ELR (cell line): ENCODE measurements at regions not wholly inside any gene's neighbourhood (a gene's known extent, or its start where the extent isn't known, plus 50 kb on each side); places are given as distances from the start of the nearest gene placed in this dataset.

Experiments used
- DNase-seq: peaks from one replicate; pipeline ENCODE4 v3.0.0-alpha.2; 2015; ENCODE audit warnings: low read depth

DNA sequence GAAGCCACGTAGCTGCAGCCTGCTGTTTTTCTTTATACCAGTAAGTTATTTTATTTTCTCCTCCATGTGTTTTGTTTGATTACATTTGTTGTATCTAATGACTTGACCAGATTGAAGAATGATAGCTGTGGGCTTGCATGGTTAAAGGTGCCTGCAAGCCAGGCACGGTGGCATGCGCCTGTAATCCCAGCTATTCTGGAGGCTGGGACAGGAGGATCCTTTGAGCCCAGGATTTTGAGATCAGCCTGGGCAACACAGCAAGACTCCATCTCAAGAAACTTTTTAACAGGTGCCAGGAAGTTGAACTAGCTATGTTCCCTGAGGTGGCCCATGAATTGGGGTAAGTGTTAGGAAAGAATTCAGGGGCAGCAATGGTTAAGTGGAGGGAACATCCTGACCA lies 179.4 kb downstream of the IRS1 start:
- DNase-seq: no peak

DNA sequence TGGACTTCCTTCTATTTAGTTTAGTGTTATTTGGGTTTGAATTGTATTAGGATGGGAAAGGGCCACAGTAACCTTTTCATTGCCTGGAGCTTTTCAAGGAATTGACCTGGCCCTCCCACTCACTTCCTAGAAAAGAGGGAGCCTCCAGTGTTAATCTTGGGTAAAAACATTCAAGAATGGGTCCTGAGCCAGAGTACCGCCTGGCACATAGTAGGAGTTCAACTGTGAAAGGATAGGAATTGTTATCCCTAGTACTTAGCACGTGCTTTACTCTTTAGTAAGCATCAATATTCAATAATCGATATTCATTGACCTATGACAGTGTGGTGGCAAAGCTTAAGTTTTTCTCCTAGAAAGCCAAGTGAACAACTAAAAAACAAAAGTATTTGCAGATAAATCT lies 179.9 kb downstream of the IRS1 start:
- DNase-seq: no peak

DNA sequence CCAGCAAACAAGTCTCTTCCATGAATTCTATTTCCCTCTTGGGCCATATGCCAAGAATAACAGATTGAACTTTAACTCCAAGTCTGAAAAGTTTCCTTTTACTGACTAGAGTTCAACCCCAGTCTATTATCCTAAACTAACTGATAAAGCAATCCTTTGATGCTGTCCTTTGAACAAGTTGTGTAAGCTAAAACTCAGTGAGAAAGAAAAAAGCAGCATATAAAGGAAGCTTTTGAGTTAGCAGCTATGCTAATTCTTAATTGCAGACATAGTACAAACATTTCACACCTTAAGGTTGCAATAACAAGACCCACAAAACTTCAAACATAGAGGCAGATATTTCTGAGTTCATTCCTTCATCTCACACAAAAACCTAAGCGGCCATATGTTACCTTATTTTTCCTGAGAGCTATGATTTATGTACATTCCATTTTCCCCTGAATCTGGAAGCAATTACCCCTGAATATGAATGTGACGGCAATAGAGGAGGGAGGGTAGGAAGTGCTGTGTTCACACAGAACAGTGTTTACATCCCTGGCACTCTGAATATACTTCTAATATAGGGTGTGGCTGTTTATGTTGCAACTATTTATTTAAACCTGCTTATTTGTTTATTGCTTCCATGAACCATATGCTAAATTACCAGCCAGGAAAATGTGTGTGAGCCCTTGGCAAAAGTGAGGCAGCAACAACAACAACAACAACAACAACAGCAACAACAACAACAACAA lies 180.6 kb downstream of the IRS1 start:
- DNase-seq: no peak

DNA sequence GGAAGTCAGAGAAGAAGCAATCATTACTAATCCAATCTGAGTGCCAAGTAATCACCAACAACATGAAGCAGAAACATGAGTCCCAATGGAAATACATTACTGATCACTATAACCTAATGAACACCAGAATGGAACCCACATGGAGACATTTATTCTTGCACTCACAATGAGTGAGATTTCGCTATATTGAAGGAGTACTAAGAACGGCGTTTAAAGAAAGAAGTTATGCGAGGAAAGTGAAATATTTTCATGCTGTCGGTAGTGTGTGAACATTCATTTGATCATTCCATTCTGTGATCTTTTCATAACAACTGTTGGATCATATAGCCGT lies 181.1 kb downstream of the IRS1 start:
- no peak for DNase-seq

DNA sequence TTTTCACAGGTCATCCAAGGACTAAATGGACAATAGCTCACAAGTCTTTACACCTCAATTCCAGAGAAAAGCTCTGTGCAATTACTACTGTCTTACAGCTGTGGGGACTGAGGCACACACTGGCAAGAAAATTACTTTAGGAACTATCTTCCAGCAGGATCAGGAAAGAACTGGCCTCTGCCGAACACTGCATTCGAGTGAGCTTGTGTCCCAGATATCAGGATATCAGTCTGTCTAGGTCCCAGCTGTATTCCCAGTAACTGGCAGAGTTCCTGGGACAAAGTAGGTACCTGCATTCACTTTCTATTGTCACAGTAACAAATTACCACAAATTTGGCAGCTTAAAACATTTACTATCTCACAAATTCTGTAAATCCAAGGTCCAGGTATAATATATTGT lies 183.7 kb downstream of the IRS1 start:
- no peak for DNase-seq

DNA sequence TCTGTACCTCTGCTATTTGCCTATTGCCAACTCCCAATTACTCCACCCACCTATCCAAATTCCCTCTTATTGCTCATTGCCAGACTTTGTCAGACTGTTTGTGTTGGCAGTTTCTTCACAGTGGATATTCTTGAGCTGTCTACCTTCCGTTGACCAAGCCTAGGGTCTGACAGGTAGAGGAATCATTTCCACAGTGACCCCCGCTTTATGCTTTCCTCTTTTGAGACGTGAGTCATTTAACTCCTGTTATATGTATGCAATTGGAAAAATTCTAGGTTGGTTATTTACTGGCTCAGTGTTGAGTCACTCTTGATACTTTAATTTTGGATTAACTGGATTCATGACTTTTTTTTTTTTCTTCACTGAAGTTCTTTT lies 187.7 kb downstream of the IRS1 start:
- peak; percentile 91 for DNase-seq

DNA sequence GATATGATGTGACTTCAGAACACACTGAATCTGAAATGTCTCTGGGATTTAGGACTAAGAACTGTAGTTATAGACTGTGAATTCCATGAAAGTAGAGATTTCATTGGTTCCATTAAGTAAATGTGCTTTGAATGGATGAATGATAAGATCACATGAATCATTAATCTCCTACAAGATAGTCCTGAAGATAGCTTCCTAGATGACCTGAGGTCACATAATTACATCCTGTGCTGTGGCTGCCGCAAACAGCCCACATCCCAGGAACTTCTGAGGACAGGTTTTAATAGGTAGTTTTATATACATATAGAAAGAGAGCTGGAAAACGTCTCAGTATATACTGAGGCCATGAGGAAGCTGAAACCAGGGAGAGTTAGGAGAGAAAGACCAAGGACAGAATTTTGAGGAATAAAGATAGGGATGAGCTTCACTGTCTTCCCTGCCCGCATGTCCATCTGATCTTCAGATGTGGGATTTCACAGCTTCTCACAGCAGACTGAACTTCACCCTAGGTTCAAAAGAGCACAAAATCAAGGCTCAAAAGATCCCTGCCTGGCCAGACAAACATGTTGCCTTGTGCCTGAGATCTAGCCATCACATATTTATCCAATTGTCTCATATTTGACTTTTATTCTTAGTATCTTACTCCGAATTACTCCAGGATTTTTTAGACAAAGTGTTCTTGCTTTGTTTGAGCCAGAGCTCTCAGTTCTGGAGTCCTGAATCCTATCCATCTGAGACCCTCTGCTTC lies 188.2 kb downstream of the IRS1 start:
- peak; percentile 37 for DNase-seq

DNA sequence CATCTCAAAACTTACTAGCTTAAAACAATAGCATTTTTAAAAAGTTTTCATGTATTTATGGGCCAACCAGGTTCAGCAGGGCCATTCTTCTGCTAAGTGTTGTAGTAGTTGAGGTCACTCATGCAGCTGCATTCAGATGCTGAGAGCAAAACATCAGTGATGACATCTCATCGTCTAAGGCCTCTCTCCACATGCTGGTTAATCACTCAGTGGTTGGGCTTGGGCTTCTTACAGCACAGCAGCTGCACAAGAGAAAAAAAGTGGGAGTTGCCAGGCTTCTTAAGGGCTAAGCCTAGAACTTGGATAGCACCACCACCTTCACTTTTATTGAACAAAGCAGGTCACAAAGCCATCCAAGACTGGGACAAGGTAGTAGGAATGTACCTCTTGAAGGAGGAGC lies 190.3 kb downstream of the IRS1 start:
- peak; percentile 49 for DNase-seq

DNA sequence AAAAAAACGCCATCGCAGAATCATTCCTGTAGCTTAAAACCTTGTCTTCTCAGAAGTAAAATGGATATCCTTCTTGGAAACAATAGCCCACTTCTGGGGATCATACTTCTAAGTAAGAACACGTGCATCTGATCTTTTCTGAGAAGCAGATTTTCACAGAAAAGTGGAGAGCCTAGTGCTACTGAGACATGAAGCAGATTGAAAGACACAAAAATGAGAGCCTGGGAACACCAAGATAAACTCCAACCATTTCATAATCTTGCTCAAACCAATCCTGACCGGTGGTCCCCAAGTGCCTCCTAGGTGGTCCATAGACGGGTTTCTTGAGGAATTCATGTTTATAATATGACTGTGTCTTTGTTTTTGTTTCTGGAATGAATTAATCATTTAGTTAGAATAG lies 191.2 kb downstream of the IRS1 start:
- no peak for DNase-seq

DNA sequence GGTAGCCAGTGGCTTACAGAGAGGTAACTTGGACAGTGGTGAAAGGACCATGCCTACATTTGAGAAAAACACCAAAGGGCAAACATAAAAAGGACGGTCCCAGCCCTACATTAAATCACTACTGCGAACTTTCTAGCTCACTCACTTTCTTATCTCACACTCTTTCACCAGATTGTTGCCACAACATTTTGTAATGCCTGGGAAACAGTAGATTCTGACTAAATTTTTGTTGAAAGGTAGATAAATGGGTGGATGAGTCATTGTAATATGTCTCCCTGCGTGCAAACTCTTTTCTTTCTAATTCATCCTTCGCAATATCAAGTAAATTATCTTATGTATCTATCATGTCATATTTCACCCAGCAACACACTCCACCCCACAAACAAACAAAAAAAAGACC lies 192.2 kb downstream of the IRS1 start:
- no peak for DNase-seq

DNA sequence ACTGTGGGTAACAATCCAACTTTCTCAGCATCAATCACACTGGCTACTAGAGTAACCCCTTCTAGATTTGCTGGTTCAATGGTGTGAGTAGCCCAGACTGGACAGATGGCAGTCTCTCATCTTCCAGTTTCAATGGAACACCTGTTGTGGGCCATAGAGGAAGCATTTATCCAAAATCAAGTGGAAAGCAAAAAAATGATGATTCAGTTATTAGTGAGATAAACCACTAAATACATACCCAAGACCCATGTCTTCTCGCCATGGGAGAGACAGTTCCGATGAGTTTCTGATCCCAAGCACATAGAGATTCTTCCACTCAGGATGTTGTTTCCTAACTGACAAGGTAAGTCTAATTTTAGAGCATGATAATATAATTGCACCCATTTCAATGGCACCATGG lies 194.0 kb downstream of the IRS1 start:
- DNase-seq: no peak

DNA sequence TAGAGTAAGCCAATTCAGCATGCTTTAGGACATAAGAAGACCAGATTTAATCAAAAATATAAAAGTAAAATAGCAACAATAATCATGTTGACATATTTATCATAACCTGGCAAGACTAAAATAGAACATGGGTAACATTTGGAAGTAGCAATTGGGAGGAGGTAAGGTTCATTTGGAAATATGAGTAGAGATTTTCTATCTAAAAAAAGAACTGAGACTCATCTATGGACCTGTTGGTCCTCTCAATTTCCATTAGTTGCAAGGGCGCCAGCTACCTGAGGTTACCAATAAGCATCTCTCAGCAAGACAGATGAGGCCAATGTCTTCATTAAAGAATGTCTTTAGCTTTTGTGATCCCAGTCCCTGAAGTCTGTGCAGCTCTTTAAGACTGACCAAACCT lies 196.0 kb downstream of the IRS1 start:
- no peak for DNase-seq

DNA sequence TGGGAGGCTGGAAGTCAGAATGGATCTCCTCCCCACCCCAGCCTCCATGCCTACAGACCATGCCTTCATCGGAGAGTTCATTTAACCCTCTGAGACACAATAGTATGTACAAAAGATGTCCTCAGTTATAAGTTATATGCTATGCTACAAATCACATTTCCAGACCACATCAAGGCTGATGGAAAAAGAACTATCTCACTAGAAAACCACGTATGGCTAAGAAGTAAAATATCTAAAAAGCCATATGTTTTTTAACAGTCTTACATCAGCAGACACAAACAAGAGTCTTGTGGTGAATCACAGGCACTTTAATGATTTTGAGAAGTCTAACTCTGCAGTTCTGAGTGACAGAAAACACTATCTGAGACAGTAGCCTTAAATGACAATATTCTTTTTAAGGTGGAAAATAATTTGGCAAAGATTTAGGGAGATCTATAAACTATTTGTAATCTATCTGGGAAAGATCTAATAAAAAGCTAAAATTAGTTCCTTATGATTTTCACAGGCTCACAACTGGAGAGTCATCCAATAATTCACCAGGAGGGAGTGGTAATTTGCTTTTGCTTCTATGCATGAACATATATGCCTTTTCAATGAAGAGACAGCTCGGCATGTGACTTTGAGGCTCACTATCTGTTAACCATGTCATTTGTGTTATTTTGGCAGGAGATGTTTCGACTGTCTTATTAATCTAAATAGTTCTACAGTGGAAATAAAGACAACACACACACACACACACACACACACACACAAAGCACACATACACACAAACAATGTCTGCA lies 197.5 kb downstream of the IRS1 start:
- no peak for DNase-seq

DNA sequence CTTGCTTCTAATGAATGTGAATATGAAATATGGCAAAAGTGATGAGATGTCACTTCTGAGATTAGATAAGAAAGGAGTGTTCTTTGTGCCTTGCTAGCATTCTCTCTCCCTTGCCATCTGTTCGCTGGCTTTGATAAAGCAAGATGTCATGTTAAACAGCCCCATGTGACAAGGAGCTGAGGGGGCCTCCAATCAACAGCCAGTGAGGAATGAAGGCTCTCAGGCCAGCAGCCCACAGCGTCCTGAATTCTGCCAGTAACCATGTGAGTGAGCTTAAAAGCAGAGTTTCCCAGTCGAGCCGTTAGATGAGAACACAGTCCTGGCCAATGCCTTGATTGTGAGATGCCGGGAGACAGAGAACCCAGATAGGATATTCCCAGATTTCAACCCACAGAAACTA lies 198.8 kb downstream of the IRS1 start:
- no peak for DNase-seq

DNA sequence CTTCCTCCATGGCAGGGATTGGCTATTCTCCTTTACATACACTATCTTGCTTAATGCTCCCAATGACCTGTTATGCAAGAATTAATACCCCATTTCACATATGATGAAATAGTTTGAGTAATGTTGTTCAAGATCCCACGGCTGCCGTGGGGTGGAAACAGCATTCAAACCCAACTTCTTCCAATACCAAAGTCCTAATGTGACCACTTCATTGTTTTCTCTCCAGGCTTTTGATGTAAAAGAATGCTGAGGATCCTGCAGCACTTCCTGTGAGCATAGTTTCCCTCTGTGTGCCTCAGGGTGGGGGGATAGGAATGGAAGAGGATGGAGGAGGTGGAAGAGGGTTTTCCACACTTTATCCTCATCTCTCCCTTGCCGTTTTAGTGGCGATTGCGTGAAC lies 199.4 kb downstream of the IRS1 start:
- DNase-seq: no peak

DNA sequence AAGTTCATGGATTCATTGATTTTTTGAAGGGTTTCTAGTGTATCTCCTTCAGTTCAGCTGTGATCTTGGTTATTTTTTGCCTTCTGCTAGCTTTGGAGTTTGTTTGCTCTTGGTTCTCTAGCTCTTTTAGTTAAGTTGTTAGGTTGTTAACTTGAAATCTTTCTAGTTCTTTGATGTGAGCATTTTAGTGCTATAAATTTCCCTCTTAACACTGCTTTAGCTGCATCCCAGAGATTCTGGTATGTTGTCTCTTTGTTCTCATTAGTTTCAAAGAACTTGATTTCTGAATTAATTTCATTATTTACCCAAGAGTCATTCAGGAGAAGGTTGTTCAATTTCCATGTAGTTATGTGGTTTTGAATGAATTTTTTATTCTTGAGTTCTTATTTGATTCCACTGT lies 210.6 kb downstream of the IRS1 start:
- no peak for DNase-seq

DNA sequence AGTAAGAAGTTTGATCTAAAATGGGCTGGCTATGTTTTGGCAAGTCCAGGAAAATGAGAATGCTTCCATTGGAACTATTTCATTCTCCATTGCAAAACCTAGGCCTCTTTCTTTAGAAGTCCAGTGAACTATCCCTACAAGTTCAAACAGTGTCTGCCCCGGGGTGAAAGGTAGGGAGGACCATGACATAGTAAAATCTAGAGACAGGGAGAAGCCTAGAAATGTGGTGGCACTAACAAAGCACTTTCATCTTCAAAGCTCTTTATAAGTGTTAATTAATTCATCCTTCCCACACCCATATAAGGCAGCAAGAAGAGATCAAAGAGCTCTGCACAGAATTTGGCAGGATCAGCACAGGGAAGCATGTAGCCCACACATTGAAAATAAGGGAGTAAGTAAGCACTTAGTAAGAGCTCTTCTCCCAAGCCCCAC lies 214.5 kb downstream of the IRS1 start:
- no peak for DNase-seq

DNA sequence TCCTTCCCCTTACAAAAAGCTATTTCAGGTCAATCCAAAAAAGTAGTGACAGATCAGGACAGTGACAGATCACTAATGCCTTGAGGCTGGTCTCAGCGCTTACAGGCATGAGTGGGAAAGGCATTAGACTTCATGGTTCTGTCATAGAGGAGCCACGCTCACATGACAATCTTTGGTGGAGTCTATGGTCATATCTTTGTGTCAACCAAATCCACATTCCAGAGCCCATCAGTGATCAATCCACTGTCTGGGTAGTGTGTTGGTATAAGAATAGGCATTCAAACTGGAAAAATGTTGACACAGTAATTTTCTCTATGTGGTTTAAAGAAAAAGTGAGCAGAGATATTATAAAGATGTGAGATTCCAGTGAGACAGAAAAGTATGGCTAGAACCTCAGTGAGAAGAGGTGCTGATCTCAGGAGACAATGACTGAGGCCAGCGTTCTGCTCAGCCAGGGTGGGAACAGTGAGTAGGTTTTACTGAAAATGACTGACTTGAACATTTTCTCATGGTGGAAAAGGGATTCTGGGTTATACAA lies 215.0 kb downstream of the IRS1 start:
- DNase-seq: no peak

DNA sequence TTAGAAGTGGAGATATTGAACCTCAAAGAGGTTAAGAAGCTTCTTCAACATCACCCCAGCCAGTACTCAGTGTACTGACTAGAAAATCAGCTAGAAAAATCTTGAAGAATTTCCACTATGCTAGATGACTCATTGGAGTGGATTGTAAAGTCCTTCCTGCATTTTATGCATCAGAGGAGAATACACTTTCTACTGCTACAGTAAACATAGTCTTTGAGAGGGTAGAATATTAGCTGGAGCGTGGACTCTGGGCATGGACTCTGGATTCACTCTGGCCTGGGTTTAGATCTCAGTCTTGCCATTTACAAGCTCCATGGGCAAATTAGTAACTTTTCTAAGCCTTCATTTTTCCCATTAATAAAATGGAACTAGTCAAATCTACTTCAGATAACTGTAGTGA lies 215.9 kb downstream of the IRS1 start:
- peak; percentile 95 for DNase-seq

DNA sequence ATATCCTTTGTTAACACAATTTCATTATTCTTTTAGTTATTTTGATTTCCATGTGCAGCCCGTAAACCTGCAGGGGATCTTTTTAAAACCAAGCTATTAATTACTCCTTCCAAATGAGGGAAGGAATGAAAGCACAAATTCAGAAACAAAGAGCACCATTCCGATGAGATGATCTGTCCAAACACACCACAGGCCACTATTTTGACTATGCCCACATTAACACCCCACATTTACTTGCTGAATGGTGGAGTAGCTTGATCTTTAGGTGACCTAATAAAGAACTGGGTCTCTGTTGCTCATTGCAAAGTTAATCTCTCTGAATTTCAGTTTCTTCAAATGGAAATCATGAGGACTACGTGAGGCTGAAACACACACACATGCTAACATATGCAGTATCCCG lies 218.0 kb downstream of the IRS1 start:
- DNase-seq: peak; percentile 22

DNA sequence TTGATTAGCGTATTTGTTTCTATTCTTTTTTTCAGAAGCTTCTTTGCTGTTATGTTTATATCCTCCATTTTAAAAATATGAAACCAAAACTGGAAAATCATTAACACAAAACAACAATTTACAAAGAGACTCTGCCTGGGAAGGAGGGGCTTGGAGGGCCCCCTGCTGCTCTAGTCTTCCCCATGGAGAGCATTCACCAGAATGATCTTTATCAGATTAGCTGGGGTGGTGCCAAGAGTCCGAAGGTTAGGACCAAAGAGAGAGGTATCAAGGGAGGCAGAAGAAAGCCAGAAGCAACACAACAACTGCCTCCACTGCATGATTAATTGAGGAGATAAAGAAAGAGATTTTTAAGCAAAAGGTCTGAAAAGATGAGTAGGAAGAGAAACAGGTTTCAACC lies 218.6 kb downstream of the IRS1 start:
- DNase-seq: no peak

DNA sequence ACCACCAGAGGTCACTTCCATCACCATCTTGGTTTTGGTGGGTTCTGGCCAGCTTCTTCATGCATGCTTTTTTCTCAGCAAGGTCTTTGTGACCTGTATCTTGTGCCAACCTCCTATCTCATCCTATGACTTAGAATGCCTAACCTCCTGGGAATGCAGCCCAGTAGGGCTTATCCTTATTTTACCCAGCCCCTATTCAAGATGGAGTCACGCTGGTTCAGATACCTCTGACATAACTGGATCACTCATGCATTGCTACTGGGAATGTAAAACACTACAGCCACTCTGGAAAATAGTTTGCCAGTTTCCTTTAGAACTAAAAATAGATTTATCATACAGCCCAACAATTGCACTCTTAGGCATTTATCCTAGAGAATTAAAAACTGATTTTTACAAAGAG lies 219.2 kb downstream of the IRS1 start:
- DNase-seq: no peak

DNA sequence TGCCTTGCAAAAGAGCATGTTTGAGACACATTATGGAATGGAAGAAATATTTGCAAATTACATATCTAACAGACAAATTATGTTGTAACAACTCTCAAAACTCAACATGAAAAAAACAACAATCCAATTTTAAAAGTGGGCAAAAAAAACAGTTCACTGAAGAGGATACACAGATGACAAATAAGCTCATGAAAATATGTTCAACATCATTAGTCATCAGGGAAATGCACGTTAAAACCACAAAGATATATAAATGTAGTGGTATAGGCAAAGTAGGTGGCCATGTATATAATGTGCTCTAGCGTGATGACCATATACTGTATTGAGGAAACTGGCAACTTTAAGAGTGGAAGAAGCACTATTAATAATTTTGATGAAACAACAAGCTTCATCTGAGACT lies 220.1 kb downstream of the IRS1 start:
- DNase-seq: peak; percentile 84
